ENCODE measurements at regions not wholly inside any gene's neighbourhood (a gene's known extent, or its start where the extent isn't known, plus 50 kb on each side); places are given as distances from the start of the nearest gene placed in this dataset.

DNA sequence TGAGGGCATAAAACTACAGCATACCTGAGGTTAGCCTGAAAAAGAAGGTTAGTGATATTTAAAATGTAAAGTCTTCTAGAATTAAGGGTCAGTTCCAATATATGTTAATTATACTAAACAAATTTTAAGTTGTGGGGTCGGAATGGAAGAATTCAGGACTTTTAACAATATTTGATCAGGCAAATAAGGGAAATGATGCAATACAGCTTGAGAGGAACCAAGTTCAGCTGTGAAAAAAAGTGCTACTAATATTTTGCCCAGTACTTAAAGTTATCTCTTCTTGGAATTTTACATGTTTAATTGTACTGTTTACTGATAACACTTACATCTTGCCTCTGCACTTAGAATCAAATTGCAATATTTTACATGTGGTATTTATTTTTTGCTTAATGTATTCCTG is 345.5 kb upstream of the CWC22 start:
- TF ChIP-seq, protein P1, sequence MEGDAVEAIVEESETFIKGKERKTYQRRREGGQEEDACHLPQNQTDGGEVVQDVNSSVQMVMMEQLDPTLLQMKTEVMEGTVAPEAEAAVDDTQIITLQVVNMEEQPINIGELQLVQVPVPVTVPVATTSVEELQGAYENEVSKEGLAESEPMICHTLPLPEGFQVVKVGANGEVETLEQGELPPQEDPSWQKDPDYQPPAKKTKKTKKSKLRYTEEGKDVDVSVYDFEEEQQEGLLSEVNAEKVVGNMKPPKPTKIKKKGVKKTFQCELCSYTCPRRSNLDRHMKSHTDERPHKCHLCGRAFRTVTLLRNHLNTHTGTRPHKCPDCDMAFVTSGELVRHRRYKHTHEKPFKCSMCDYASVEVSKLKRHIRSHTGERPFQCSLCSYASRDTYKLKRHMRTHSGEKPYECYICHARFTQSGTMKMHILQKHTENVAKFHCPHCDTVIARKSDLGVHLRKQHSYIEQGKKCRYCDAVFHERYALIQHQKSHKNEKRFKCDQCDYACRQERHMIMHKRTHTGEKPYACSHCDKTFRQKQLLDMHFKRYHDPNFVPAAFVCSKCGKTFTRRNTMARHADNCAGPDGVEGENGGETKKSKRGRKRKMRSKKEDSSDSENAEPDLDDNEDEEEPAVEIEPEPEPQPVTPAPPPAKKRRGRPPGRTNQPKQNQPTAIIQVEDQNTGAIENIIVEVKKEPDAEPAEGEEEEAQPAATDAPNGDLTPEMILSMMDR (IDR thresholded peaks at IDR 0.05) = no peak
- TF ChIP-seq POLR2A (IDR thresholded peaks at IDR 0.05) (no peak), EP300 (IDR thresholded peaks at IDR 0.05) (no peak), POLR2AphosphoS5 (IDR thresholded peaks at IDR 0.05) (no peak)

All from sigmoid colon (tissue), 4 donors.